Peyer's patch (tissue), 4 donors: ENCODE measurements at regions not wholly inside any gene's neighbourhood (a gene's known extent, or its start where the extent isn't known, plus 50 kb on each side); places are given as distances from the start of the nearest gene placed in this dataset.
A peak's percentile ranks its signal among the peaks of the same experiment; 100 is the strongest.

Experiments used
- DNase-seq, 3 donors: peaks; one replicate each; pipeline ENCODE4 v3.0.0-alpha.2; 2017 to 2019
- H3K27ac ChIP-seq, 4 donors: fragments of 200-600 bp; sonication (generic); one replicate each; pipeline ENCODE4 v1.5.1; 2016 to 2019
- H3K27me3 ChIP-seq, 2 donors: fragments of 200-600 bp; sonication (generic); one replicate each; pipeline ENCODE4 v1.5.1; 2019
- H3K36me3 ChIP-seq, 3 donors: fragments of 200-600 bp; sonication (generic); one replicate each; pipeline ENCODE4 v1.5.1; 2016 to 2019
- H3K4me1 ChIP-seq, 4 donors: fragments of 200-600 bp; sonication (generic); one replicate each; pipeline ENCODE4 v1.5.1; 2016 to 2019
- H3K4me3 ChIP-seq, 4 donors: fragments of 200-600 bp; sonication (generic); 1 replicate in 3 of 4; 2 replicates in 1 of 4; pipeline ENCODE4 v1.5.1; 2016 to 2019; ENCODE audit warnings: mild to moderate bottlenecking in 1 of 4
- H3K9me3 ChIP-seq, 4 donors: fragments of 200-600 bp; sonication (generic); one replicate each; pipeline ENCODE4 v1.5.1; 2016 to 2019; ENCODE audit warnings: mild to moderate bottlenecking in 1 of 4
- CTCF ChIP-seq, 6 experiments: fragments of 450-650 bp in 4 of 6; fragments of 200-600 bp in 2 of 6; sonication (generic) in 1 of 6; IDR thresholded peaks; one replicate each; pipeline ENCODE4 v1.5.1; 2017 to 2019; ENCODE audit warnings: antibody characterized with exemption in 6 of 6, mild to moderate bottlenecking in 3 of 6, moderate library complexity in 1 of 6
- POLR2A ChIP-seq, 2 donors: fragments of 450-650 bp; IDR thresholded peaks; one replicate each; pipeline ENCODE4 v1.5.1; 2017; ENCODE audit warnings: antibody characterized with exemption in 2 of 2, mild to moderate bottlenecking in 2 of 2, moderate library complexity in 2 of 2

- Histone ChIP-seq H3K4me3 (no peak overlapping the region), H3K27ac (no peak overlapping the region), H3K9me3 (no peaks in the 10 kb centered on the region), H3K27me3 (no peaks in the 10 kb centered on the region), H3K4me1 (no peaks in the 10 kb centered on the region), H3K36me3 (no peaks in the 10 kb centered on the region)
- TF ChIP-seq CTCF (IDR thresholded peaks at IDR 0.05) (no peak), POLR2A (IDR thresholded peaks at IDR 0.05) (no peak)
- DNase-seq: no peak
Measured at GRCh38 chr10:53624722-53625121, 852.1 kb upstream of the MBL2 start.

DNA sequence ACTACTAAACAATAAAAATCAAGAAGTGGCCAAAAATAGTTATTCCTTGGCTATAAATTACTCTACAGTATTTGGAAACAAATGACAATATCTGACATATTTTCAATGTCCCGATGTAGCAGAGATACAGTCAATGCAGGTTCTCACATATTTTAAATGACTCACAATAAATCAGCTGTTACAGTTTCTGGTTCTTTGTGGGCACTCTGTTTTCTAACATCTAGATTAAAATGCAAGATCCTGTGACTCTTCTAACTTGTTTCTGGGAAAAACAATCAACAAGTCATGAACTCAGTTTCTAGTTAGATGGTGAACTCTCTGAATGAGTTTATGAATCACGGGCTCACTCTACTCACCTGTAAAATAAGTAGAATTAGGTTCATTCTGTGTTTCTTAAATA is 849.6 kb upstream of the MBL2 start:
- no peaks in the 10 kb centered on the region for H3K36me3 ChIP-seq

DNA sequence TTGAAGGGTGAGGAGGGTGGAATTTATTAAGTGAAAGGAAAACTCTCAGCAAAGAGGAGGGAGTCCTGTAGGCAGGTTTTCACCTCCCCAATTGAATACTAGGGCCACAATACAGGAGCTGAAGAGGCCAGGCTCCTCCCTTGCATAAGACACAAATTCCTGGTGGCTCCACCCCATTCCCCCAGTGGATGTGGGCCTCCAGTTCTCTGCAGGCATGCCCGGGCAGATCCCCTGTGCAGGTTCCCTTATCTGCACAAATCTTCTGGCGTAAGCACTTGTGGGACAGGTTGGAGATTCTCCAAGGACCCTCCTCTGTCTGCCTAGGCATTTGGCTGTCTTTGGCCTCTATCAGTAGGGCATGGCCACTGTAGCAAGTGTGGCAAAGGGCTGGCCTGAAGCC is 847.1 kb upstream of the MBL2 start:
- Histone ChIP-seq H3K9me3 (no peaks in the 10 kb centered on the region), H3K36me3 (no peaks in the 10 kb centered on the region), H3K4me1 (no peaks in the 10 kb centered on the region), H3K27ac (no peak overlapping the region), H3K4me3 (no peak overlapping the region), H3K27me3 (no peaks in the 10 kb centered on the region)
- TF ChIP-seq POLR2A (IDR thresholded peaks at IDR 0.05) (no peak), CTCF (IDR thresholded peaks at IDR 0.05) (no peak)
- DNase-seq: no peak

More for the DNA sequence above, 849.6 kb upstream of the MBL2 start:
- TF ChIP-seq POLR2A (IDR thresholded peaks at IDR 0.05) (no peak), CTCF (IDR thresholded peaks at IDR 0.05) (no peak)
- Histone ChIP-seq H3K27me3 (no peaks in the 10 kb centered on the region), H3K4me1 (no peaks in the 10 kb centered on the region), H3K4me3 (no peak overlapping the region), H3K9me3 (no peaks in the 10 kb centered on the region), H3K27ac (no peak overlapping the region)
- DNase-seq: no peak

GRCh38 chr10:53607691-53608090 is 835.1 kb upstream of the MBL2 start:
- Histone ChIP-seq H3K36me3 (no peaks in the 10 kb centered on the region), H3K27me3 (no peaks in the 10 kb centered on the region), H3K27ac (no peak overlapping the region), H3K4me1 (no peaks in the 10 kb centered on the region), H3K9me3 (no peaks in the 10 kb centered on the region), H3K4me3 (no peak overlapping the region)
- DNase-seq: no peak
- no peak for TF ChIP-seq CTCF (IDR thresholded peaks at IDR 0.05)
- TF ChIP-seq POLR2A (IDR thresholded peaks at IDR 0.05): no peak

GRCh38 chr10:53606981-53607380 is 834.4 kb upstream of the MBL2 start:
- Histone ChIP-seq H3K27me3 (no peaks in the 10 kb centered on the region), H3K27ac (no peak overlapping the region), H3K4me1 (no peaks in the 10 kb centered on the region), H3K4me3 (no peak overlapping the region), H3K9me3 (no peaks in the 10 kb centered on the region), H3K36me3 (no peaks in the 10 kb centered on the region)
- DNase-seq: no peak
- TF ChIP-seq CTCF (IDR thresholded peaks at IDR 0.05) (no peak), POLR2A (IDR thresholded peaks at IDR 0.05) (no peak)

- no peaks in the 10 kb centered on the region for H3K36me3 ChIP-seq
- H3K9me3 ChIP-seq: no peaks in the 10 kb centered on the region
- no peak for DNase-seq
- no peak overlapping the region for H3K27ac ChIP-seq
- no peak overlapping the region for H3K4me3 ChIP-seq
- H3K4me1 ChIP-seq: no peaks in the 10 kb centered on the region
- H3K27me3 ChIP-seq: no peaks in the 10 kb centered on the region
- TF ChIP-seq POLR2A (IDR thresholded peaks at IDR 0.05) (no peak), CTCF (IDR thresholded peaks at IDR 0.05) (peak in 4 of 6 experiments; percentile 63 to 78 (median 74))
Measured at GRCh38 chr10:53601260-53601875, 828.8 kb upstream of the MBL2 start.
